ENCODE measurements at regions not wholly inside any gene's neighbourhood (a gene's known extent, or its start where the extent isn't known, plus 50 kb on each side); places are given as distances from the start of the nearest gene placed in this dataset.

- 75% methylated on average over 1 of the region's 1 CpG for WGBS (ENCODE audit: low lambda C conversion rate, missing lambda C conversion rate)
- H2AFZ ChIP-seq: no peak overlapping the region
Measured at GRCh38 chr16:65657556-65657955, 535.7 kb upstream of the CDH11 start.

GRCh38 chr16:65657071-65657494 lies 535.2 kb upstream of the CDH11 start:
- H3K27me3 ChIP-seq: no peaks in the 10 kb centered on the region
- DNase-seq (ENCODE audit: low spot score): no peak
- no peak overlapping the region for H3K4me2 ChIP-seq
- no peaks in the 10 kb centered on the region for H4K20me1 ChIP-seq (ENCODE audit: insufficient read depth, poor library complexity, severe bottlenecking)
- H3K9me3 ChIP-seq (ENCODE audit: low read depth): no peaks in the 10 kb centered on the region
- TF ChIP-seq CTCF (IDR thresholded peaks at IDR 0.05; ENCODE audit: poor library complexity): no peak
- TF ChIP-seq EZH2phosphoT487 (IDR thresholded peaks at IDR 0.05; ENCODE audit: low read depth, severe bottlenecking, unreplicated experiment): no peak
- TF ChIP-seq EZH2 (IDR thresholded peaks at IDR 0.05; ENCODE audit: borderline replicate concordance): no peak
- H3K4me1 ChIP-seq (ENCODE audit: insufficient read depth): peaks cover 6% of the 10 kb centered on the region
- H3K27ac ChIP-seq: no peak overlapping the region
- H3K4me3 ChIP-seq: no peak overlapping the region
- no peak overlapping the region for H2AFZ ChIP-seq
- no peaks in the 10 kb centered on the region for H3K79me2 ChIP-seq
- 44% methylated on average over 6 of the region's 6 CpGs for WGBS (ENCODE audit: low lambda C conversion rate, missing lambda C conversion rate)
- H3K36me3 ChIP-seq (replicated peaks; ENCODE audit: insufficient read depth, low read depth): no peaks in the 10 kb centered on the region
- no peaks in the 10 kb centered on the region for H3K9me2 ChIP-seq (replicated peaks; ENCODE audit: insufficient read depth)

More at GRCh38 chr16:65657556-65657955, 535.7 kb upstream of the CDH11 start:
- Histone ChIP-seq H4K20me1 (ENCODE audit: insufficient read depth, poor library complexity, severe bottlenecking) (no peaks in the 10 kb centered on the region), H3K9me3 (ENCODE audit: low read depth) (no peaks in the 10 kb centered on the region), H3K79me2 (no peaks in the 10 kb centered on the region), H3K27ac (no peak overlapping the region), H3K4me1 (ENCODE audit: insufficient read depth) (peaks cover 6% of the 10 kb centered on the region), H3K4me2 (no peak overlapping the region), H3K4me3 (no peak overlapping the region), H3K27me3 (no peaks in the 10 kb centered on the region), H3K36me3 (replicated peaks; ENCODE audit: insufficient read depth, low read depth) (no peaks in the 10 kb centered on the region), H3K9me2 (replicated peaks; ENCODE audit: insufficient read depth) (no peaks in the 10 kb centered on the region)
- TF ChIP-seq EZH2 (IDR thresholded peaks at IDR 0.05; ENCODE audit: borderline replicate concordance) (no peak), EZH2phosphoT487 (IDR thresholded peaks at IDR 0.05; ENCODE audit: low read depth, severe bottlenecking, unreplicated experiment) (no peak)
- no peak for DNase-seq (ENCODE audit: low spot score)

- H3K9me3 ChIP-seq (ENCODE audit: low read depth): no peaks in the 10 kb centered on the region
- no peaks in the 10 kb centered on the region for H3K27me3 ChIP-seq
- no peaks in the 10 kb centered on the region for H4K20me1 ChIP-seq (ENCODE audit: insufficient read depth, poor library complexity, severe bottlenecking)
- H3K4me1 ChIP-seq (ENCODE audit: insufficient read depth): peaks cover 6% of the 10 kb centered on the region
- H3K9me2 ChIP-seq (replicated peaks; ENCODE audit: insufficient read depth): no peaks in the 10 kb centered on the region
- WGBS (ENCODE audit: low lambda C conversion rate, missing lambda C conversion rate): 74% methylated on average over 3 of the region's 3 CpGs
- H2AFZ ChIP-seq: no peak overlapping the region
- no peak overlapping the region for H3K4me3 ChIP-seq
- no peaks in the 10 kb centered on the region for H3K79me2 ChIP-seq
- no peaks in the 10 kb centered on the region for H3K36me3 ChIP-seq (replicated peaks; ENCODE audit: insufficient read depth, low read depth)
- H3K4me2 ChIP-seq: no peak overlapping the region
- DNase-seq (ENCODE audit: low spot score): no peak
- no peak for TF ChIP-seq EZH2 (IDR thresholded peaks at IDR 0.05; ENCODE audit: borderline replicate concordance)
- TF ChIP-seq EZH2phosphoT487 (IDR thresholded peaks at IDR 0.05; ENCODE audit: low read depth, severe bottlenecking, unreplicated experiment): no peak
- TF ChIP-seq CTCF (IDR thresholded peaks at IDR 0.05; ENCODE audit: poor library complexity): no peak
- H3K27ac ChIP-seq: no peak overlapping the region
Measured at GRCh38 chr16:65655802-65656201, 533.9 kb upstream of the CDH11 start.

GRCh38 chr16:65648101-65648500 lies 526.2 kb upstream of the CDH11 start:
- H3K27me3 ChIP-seq: no peaks in the 10 kb centered on the region
- no peaks in the 10 kb centered on the region for H3K36me3 ChIP-seq (replicated peaks; ENCODE audit: insufficient read depth, low read depth)
- no peak overlapping the region for H3K4me3 ChIP-seq
- H3K9me3 ChIP-seq (ENCODE audit: low read depth): no peaks in the 10 kb centered on the region
- H3K79me2 ChIP-seq: no peaks in the 10 kb centered on the region
- no peak for DNase-seq (ENCODE audit: low spot score)
- 92% methylated on average over 5 of the region's 5 CpGs for WGBS (ENCODE audit: low lambda C conversion rate, missing lambda C conversion rate)
- no peaks in the 10 kb centered on the region for H3K4me1 ChIP-seq (ENCODE audit: insufficient read depth)
- no peak overlapping the region for H2AFZ ChIP-seq
- TF ChIP-seq EZH2phosphoT487 (IDR thresholded peaks at IDR 0.05; ENCODE audit: low read depth, severe bottlenecking, unreplicated experiment) (no peak), EZH2 (IDR thresholded peaks at IDR 0.05; ENCODE audit: borderline replicate concordance) (no peak)
- no peaks in the 10 kb centered on the region for H4K20me1 ChIP-seq (ENCODE audit: insufficient read depth, poor library complexity, severe bottlenecking)
- H3K4me2 ChIP-seq: no peak overlapping the region
- no peak overlapping the region for H3K27ac ChIP-seq
- H3K9me2 ChIP-seq (replicated peaks; ENCODE audit: insufficient read depth): no peaks in the 10 kb centered on the region
